AG08396 (cell line): ENCODE measurements at regions not wholly inside any gene's neighbourhood (a gene's known extent, or its start where the extent isn't known, plus 50 kb on each side); places are given as distances from the start of the nearest gene placed in this dataset.
A peak's percentile ranks its signal among the peaks of the same experiment; 100 is the strongest.
"Not testable (repeated sequence)": the region's sequence is repeated elsewhere in the genome, so short reads cannot be mapped to it uniquely, and the experiment has no call there.

Source experiments
- DNase-seq: peaks from one replicate; pipeline ENCODE4 v3.0.0; 2012; ENCODE audit warnings: low spot score, mixed read lengths

GRCh38 chr2:90069290-90069894 is 1377.9 kb downstream of the RPIA start:
- peak; percentile 42 for DNase-seq

- no peak for DNase-seq
Observed at GRCh38 chr2:90076311-90076710, 1384.8 kb downstream of the RPIA start.

DNA sequence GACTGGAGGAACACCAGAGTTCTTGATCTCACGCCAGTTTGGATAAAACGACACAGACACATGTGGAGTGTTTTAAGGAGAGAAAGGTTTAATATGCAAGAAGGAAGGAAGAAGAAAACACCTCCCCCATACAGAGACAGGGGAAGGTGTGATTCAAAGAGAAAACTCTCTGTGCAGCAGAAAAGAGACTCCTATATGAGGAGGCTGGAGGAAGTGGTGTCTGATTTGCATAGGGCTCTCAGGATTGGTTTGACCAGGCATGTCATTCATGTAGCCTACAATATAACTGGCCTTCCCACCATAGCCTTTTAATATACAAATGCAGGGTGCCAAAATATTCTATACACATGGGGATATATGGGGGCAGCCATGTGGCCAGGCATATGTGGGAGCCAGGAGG is 1386.5 kb downstream of the RPIA start:
- DNase-seq, result no peak

- no peak for DNase-seq
Observed at GRCh38 chr2:90079374-90079773, 1387.9 kb downstream of the RPIA start.

DNA sequence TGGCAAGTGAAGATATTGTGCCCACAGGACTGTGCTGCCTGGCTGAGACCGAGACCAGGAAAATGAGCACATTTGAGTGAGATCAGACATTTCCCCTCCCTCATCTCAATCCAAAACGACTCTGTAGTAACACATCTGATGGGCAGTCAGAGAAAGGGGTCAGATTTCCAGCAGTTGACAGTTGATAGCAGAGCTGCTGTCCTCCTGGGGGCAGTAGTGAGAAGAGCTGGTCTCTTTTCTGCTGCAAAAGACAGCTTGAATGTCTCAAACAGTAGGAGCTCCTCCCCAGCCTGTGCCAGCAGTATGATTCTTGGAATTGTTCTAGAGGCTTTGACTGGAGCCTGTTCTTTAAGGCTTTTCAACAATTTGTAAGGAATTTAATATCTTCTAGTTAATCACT is 1396.3 kb downstream of the RPIA start:
- DNase-seq, result not testable (repeated sequence)

- not testable (repeated sequence) for DNase-seq
Observed at GRCh38 chr2:90093571-90094270, 1402.2 kb downstream of the RPIA start.

- DNase-seq, result not testable (repeated sequence)
Observed at GRCh38 chr2:90097617-90098016, 1406.1 kb downstream of the RPIA start.

DNA sequence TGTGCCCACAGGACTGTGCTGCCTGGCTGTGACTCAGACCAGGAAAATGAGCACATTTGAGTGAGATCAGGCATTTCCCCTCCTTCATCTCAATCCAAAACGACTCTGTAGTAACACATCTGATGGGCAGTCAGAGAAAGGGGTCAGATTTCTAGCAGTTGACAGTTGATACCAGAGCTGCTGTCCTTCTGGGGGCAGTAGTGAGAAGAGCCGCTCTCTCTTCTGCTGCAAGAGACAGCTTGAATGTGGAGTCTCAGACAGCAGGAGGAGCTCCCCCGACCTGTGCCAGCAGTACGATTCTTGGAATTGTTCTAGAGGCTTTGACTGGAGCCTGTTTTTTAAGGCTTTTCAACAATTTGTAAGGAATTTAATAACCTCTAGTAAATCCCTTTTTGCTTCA is 1413.7 kb downstream of the RPIA start:
- DNase-seq, result not testable (repeated sequence)

DNA sequence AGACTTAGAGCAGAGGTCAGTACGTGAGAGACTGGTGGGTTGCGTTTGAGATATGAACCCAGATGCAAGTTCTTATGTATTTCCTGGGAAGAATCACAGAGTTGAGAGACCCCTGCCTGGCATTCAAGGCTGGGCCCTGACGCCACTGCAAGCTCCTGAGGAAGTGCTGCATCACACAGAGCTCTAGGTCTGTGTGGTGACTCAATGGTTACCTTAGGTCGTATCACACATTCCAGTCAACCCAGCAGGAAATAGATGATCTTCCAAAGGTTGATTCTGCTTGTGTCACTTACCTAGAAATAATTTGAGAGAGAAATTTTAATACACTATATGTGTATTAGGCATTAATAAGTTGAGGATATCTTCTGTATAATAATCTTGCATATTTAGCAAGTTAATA is 1431.9 kb downstream of the RPIA start:
- not testable (repeated sequence) for DNase-seq

DNA sequence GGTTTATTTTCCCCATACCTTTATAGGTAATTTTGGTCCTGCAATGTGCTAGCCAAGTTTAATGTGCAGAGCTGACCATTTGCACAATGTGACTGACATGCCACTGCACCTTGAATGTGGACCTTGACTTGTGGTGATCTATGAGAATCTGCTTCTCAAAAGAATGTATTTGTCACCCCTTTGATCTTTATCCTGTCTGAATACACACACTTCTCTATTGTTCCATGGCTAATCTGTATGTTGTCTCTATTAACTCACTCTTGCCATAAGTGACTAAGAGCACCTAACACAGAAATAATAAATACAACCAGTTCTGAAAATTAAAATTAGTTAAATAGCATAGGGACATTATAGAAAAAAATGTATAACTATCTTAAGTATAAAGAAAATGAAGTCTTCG is 1447.6 kb downstream of the RPIA start:
- not testable (repeated sequence) for DNase-seq

- not testable (repeated sequence) for DNase-seq
Observed at GRCh38 chr2:90141558-90141957, 1450.1 kb downstream of the RPIA start.

- DNase-seq, result not testable (repeated sequence)
Observed at GRCh38 chr2:90151805-90152204, 1460.3 kb downstream of the RPIA start.

DNA sequence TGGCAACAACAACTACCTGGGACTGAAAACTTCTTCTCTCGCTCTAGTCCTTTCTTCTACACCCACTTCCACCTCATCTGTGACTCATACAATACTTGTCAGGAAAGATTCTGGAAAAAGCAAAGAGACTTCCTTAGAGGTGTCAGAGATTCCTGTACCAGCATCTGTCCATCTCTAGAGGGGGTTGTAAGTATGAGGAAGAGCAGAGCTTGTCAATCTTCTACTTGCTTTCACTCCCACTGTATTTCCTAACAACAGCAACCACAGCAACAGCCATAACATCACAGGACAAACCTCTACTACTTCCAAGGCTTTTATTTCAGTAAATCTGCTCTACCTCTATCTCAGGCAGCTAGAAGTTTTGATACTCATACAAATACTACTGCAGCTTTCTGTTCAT is 1479.5 kb downstream of the RPIA start:
- not testable (repeated sequence) for DNase-seq

- DNase-seq, result not testable (repeated sequence)
Observed at GRCh38 chr2:90173081-90173480, 1481.6 kb downstream of the RPIA start.

- not testable (repeated sequence) for DNase-seq
Observed at GRCh38 chr2:90179591-90179990, 1488.1 kb downstream of the RPIA start.

DNA sequence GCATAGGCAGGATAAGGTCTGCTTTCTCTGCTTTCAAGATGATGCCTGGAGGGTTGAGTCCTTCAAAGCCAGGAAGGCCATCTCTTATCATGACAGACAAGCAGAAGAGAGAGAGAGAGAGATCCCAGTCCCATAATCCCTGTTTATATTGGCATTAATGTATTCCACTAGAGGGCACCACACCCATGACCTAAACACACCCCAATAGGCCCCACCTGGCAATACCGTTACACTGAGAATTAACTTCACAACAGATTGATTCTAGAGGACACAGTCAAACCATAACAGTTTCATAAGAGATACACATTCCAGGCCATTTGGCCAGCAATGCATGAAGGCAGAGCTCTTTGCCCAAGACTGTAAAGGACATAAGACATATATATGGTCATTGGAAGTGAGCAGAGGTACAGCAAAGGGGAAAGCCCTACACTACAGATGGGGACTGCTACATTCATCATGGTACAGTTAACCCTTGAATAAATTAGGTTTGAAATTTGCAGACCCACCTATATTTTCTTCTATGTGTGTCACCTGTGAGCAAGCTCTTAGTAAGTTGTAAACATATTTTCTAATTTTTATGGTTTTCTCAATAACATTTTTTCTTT is 1516.1 kb downstream of the RPIA start:
- peak; percentile 2 for DNase-seq

- DNase-seq, result no peak
Observed at GRCh38 chr2:90209009-90209408, 1517.5 kb downstream of the RPIA start.

DNA sequence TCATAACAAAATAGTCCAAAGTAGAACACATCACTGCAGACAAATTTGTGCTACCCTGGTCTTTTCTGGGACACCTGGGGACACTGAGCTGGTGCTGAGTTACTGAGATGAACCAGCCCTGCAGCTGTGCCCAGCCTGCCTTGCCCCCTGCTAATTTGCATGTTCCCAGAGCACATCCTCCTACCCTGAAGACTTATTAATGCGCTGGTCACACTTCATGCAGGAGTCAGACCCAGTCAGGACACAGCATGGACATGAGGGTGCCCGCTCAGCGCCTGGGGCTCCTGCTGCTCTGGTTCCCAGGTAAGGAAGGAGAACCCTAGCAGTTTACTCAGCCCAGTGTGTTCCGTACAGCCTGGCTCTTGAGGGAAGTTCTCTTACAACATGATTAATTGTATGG is 1518.3 kb downstream of the RPIA start:
- DNase-seq, result no peak

GRCh38 chr2:90215880-90216279 is 1524.4 kb downstream of the RPIA start:
- not testable (repeated sequence) for DNase-seq

GRCh38 chr2:90216801-90217200 is 1525.3 kb downstream of the RPIA start:
- not testable (repeated sequence) for DNase-seq

DNA sequence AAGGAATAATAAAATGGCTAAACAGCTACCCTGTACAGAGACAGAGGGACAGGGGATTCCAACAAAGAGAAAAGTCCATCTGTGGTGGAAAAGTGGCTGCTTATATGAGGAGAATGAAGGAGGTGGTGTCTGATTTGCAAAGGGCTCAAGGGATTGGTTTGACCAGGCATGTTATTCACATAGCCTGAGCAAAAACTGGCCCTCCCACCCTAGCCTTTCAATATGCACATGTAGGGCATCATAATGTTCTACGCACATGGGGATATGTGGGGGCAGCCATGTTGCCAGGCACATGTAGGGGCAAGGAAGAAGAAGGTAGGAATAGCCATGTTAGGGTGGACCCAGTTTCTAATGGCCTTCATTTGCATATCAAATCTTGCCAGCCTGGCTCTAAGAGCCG is 1527.1 kb downstream of the RPIA start:
- DNase-seq, result not testable (repeated sequence)

DNA sequence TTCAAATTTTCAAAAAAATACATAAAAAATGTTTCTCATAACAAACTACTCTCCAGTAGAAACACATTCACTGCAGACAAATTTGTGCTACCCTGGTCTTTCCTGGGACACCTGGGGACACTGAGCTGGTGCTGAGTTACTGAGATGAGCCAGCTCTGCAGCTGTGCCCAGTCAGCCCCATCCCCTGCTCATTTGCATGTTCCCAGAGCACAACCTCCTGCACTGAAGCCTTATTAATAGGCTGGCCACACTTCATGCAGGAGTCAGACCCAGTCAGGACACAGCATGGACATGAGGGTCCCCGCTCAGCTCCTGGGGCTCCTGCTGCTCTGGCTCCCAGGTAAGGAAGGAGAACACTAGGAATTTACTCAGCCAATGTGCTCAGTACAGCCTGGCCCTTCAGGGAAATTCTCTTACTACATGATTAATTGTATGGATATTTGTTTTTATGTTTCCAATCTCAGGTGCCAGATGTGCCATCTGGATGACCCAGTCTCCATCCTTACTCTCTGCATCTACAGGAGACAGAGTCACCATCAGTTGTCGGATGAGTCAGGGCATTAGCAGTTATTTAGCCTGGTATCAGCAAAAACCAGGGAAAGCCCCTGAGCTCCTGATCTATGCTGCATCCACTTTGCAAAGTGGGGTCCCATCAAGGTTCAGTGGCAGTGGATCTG is 1529.3 kb downstream of the RPIA start:
- DNase-seq, result not testable (repeated sequence)

DNA sequence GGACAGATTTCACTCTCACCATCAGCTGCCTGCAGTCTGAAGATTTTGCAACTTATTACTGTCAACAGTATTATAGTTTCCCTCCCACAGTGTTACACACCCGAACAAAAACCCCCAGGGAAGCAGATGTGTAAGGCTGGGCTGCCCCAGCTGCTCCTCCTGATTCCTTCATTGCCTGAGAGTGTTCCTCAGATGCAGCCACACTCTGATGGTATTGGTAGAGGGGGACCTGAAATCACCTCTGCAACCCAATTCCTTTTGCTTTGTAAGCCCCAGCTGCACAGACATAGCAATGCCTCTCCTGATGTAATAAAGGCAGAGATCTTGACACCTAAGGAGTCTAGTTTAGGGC is 1529.8 kb downstream of the RPIA start:
- DNase-seq, result no peak
